ENCODE measurements at regions not wholly inside any gene's neighbourhood (a gene's known extent, or its start where the extent isn't known, plus 50 kb on each side); places are given as distances from the start of the nearest gene placed in this dataset.

DNA sequence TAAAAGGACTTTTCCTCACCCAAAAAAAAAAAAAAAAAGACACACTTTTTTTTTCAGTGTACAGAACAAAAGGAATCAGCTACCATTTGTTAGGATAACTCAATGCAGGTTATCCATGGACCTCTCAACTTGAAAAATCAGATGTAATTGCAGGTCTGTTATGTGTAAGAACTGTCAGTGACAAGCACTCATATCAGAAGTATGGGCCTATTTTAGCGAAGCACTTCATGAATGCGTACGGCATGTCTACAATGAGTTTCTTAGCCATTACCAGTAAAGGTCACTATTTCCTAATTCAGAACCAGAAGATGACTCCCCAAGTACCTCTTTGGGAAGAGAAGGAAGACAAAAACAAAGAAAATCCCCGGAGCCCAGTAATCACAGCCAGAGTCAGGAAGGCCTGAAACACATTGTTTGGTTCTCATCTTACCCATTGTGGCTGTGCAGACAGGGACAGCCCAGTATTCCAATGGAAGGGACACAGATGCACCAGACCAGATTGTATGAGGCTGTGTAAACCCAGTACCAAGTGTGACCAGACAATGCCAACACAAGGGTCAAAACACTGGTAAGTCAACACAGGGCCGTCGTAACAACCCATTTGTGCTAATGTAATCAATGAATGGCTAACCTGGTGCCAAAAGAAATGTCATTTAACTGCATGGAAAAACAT, 188.0 kb downstream of the PMP22 start:
- Mint-ChIP-seq H3K4me1 (no peaks in the 10 kb centered on the region), H3K27me3 (ENCODE audit: low read depth in 3 of 3) (peaks cover 2 to 4% (median 4%) of the 10 kb centered on the region in 3 donors), H3K9me3 (peaks cover 0 to 2% (median 0%) of the 10 kb centered on the region in 7 donors), H3K27ac (no peak overlapping the region), H3K4me3 (no peak overlapping the region), H3K36me3 (no peaks in the 10 kb centered on the region)
- DNase-seq = no peak
- no peaks in the 10 kb centered on the region for H3K36me3 ChIP-seq (replicated peaks in 1 of 2; ENCODE audit: control insufficient read depth in 1 of 2, insufficient read depth in 2 of 2, low read length in 2 of 2)
- no peak overlapping the region for H3K9ac ChIP-seq (ENCODE audit: insufficient read depth, low read length, poor library complexity, severe bottlenecking)
- 80% methylated on average over 1 of the region's 6 CpGs for WGBS (ENCODE audit: insufficient coverage)
- no peaks in the 10 kb centered on the region for H3K79me2 ChIP-seq (ENCODE audit: insufficient read depth, low read length)
- H3K4me1 ChIP-seq (ENCODE audit: control insufficient read depth in 1 of 2, insufficient read depth in 2 of 2, low read length in 2 of 2) = no peaks in the 10 kb centered on the region
- intact Hi-C loops (cut with micrococcal nuclease) = no loop called here
- TF ChIP-seq, protein P1, sequence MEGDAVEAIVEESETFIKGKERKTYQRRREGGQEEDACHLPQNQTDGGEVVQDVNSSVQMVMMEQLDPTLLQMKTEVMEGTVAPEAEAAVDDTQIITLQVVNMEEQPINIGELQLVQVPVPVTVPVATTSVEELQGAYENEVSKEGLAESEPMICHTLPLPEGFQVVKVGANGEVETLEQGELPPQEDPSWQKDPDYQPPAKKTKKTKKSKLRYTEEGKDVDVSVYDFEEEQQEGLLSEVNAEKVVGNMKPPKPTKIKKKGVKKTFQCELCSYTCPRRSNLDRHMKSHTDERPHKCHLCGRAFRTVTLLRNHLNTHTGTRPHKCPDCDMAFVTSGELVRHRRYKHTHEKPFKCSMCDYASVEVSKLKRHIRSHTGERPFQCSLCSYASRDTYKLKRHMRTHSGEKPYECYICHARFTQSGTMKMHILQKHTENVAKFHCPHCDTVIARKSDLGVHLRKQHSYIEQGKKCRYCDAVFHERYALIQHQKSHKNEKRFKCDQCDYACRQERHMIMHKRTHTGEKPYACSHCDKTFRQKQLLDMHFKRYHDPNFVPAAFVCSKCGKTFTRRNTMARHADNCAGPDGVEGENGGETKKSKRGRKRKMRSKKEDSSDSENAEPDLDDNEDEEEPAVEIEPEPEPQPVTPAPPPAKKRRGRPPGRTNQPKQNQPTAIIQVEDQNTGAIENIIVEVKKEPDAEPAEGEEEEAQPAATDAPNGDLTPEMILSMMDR (IDR thresholded peaks at IDR 0.05) = no peak
- H3K4me2 ChIP-seq (replicated peaks; ENCODE audit: extremely low read depth, low read length, poor library complexity, severe bottlenecking) = no peak overlapping the region
- H3K27ac ChIP-seq (ENCODE audit: low read depth in 1 of 2, low read length in 2 of 2) = no peak overlapping the region
- H4K20me1 ChIP-seq (ENCODE audit: insufficient read depth, low read length) = no peaks in the 10 kb centered on the region
- H3K27me3 ChIP-seq (ENCODE audit: control insufficient read depth in 2 of 2, insufficient read depth in 2 of 2, low read length in 2 of 2) = no peaks in the 10 kb centered on the region
- H2AFZ ChIP-seq (ENCODE audit: insufficient read depth, low read depth, low read length, poor library complexity, severe bottlenecking) = no peak overlapping the region
- H3K4me3 ChIP-seq (replicated peaks in 1 of 3; ENCODE audit: low read depth in 2 of 3, low read length in 3 of 3) = no peak overlapping the region
- H3K9me3 ChIP-seq (replicated peaks in 1 of 2; ENCODE audit: control insufficient read depth in 1 of 2, insufficient read depth in 1 of 2, low read length in 2 of 2) = no peaks in the 10 kb centered on the region

DNA sequence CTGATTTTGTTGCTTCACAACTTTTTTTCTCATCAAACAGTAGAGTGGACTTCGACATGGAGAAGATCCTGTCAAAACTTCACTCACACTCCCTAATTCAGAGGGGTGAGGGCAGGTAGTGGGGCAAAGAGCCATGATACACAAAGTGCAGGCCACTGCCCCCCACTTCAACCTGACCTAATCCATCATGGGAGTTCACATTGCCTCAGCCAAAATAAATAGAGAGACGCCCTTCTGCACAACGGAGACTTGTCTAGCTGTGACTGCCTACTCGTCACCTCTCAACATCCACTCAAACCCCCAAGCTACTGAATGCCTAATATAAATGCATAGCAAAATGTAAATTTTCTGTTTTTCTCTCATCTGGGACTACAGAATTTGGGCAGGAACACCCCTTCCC, 213.2 kb downstream of the PMP22 start:
- no peak overlapping the region for H3K4me2 ChIP-seq (replicated peaks; ENCODE audit: extremely low read depth, low read length, poor library complexity, severe bottlenecking)
- H3K27me3 ChIP-seq (ENCODE audit: control insufficient read depth in 2 of 2, insufficient read depth in 2 of 2, low read length in 2 of 2) = peaks cover 0 to 10% of the 10 kb centered on the region in 2 donors
- intact Hi-C loops (cut with micrococcal nuclease) = no loop called here
- H3K4me1 Mint-ChIP-seq = no peaks in the 10 kb centered on the region
- H3K9ac ChIP-seq (ENCODE audit: insufficient read depth, low read length, poor library complexity, severe bottlenecking) = no peak overlapping the region
- H3K4me1 ChIP-seq (ENCODE audit: control insufficient read depth in 1 of 2, insufficient read depth in 2 of 2, low read length in 2 of 2) = no peaks in the 10 kb centered on the region
- no peak overlapping the region for H3K27ac Mint-ChIP-seq
- TF ChIP-seq, protein P1 (IDR thresholded peaks at IDR 0.05) = no peak
- H3K27ac ChIP-seq (ENCODE audit: low read depth in 1 of 2, low read length in 2 of 2) = no peak overlapping the region
- no peak overlapping the region for H3K4me3 Mint-ChIP-seq
- no peaks in the 10 kb centered on the region for H4K20me1 ChIP-seq (ENCODE audit: insufficient read depth, low read length)
- H3K36me3 ChIP-seq (replicated peaks in 1 of 2; ENCODE audit: control insufficient read depth in 1 of 2, insufficient read depth in 2 of 2, low read length in 2 of 2) = no peaks in the 10 kb centered on the region
- 80% methylated on average over 3 of the region's 4 CpGs for WGBS (ENCODE audit: insufficient coverage)
- no peak overlapping the region for H3K4me3 ChIP-seq (replicated peaks in 1 of 3; ENCODE audit: low read depth in 2 of 3, low read length in 3 of 3)
- peaks cover 4 to 7% (median 5%) of the 10 kb centered on the region in 3 donors for H3K27me3 Mint-ChIP-seq (ENCODE audit: low read depth in 3 of 3)
- H3K79me2 ChIP-seq (ENCODE audit: insufficient read depth, low read length) = no peaks in the 10 kb centered on the region
- H3K9me3 ChIP-seq (replicated peaks in 1 of 2; ENCODE audit: control insufficient read depth in 1 of 2, insufficient read depth in 1 of 2, low read length in 2 of 2) = no peaks in the 10 kb centered on the region
- peaks cover 1 to 9% (median 3%) of the 10 kb centered on the region in 7 donors for H3K9me3 Mint-ChIP-seq
- no peak for DNase-seq
- no peaks in the 10 kb centered on the region for H3K36me3 Mint-ChIP-seq
- no peak overlapping the region for H2AFZ ChIP-seq (ENCODE audit: insufficient read depth, low read depth, low read length, poor library complexity, severe bottlenecking)
